A549 (cell line): ENCODE measurements at regions not wholly inside any gene's neighbourhood (a gene's known extent, or its start where the extent isn't known, plus 50 kb on each side); places are given as distances from the start of the nearest gene placed in this dataset.
"Not testable (repeated sequence)": the region's sequence is repeated elsewhere in the genome, so short reads cannot be mapped to it uniquely, and the experiment has no call there.

Source experiments
- ATAC-seq, 2 experiments: fragments of 200-7000 bp in 1 of 2; fragments of >200 bp in 1 of 2; cut with Nextera tagmentation in 1 of 2; cut with Tn5 transposase in 1 of 2; 3 replicates each; pipeline versions ENCODE4 v1.8.0 to v1.9.1; 2018 to 2020; ENCODE audit warnings: mild to moderate bottlenecking in 1 of 2, moderate library complexity in 1 of 2
- CTCF ChIA-PET: fragments of 300-600 bp; sonication (Branson Sonifier 250); formaldehyde crosslinking; extraction: SDS; loops from one replicate; lab custom pipeline; 2021; ENCODE audit warnings: antibody characterized with exemption, inconsistent platforms; lab: Yijun Ruan, JAX
- POLR2A ChIA-PET: fragments of 350-600 bp; formaldehyde crosslinking; extraction: SDS; loops from one replicate; lab custom pipeline; 2021; ENCODE audit warnings: antibody characterized with exemption, inconsistent platforms; lab: Yijun Ruan, JAX
- DNase-seq, 2 experiments: peaks; one replicate each; pipeline versions ENCODE4 v3.0.0 to v3.0.0-alpha.2; 2011 to 2016; ENCODE audit warnings: low read depth in 1 of 2, low spot score in 1 of 2
- FAIRE-seq: peaks from 2 replicates; lab custom pipeline; 2011; peaks lifted over from hg19 to GRCh38; lab: Jason Lieb, UNC
- H3K27ac ChIP-seq, 2 experiments: fragments of >200 bp; sonication (Bioruptor Twin); formaldehyde crosslinking; 3 replicates each; pipeline ENCODE4 v1.5.1; 2016 to 2017
- H3K4me1 ChIP-seq: fragments of >200 bp; sonication (Bioruptor Twin); formaldehyde crosslinking; 3 replicates; pipeline ENCODE4 v1.6.1; 2016
- H3K4me2 ChIP-seq: fragments of >200 bp; sonication (Bioruptor Twin); formaldehyde crosslinking; 3 replicates; pipeline ENCODE4 v1.6.1; 2016
- H3K4me3 ChIP-seq: fragments of >200 bp; sonication (Bioruptor Twin); formaldehyde crosslinking; 3 replicates; pipeline ENCODE4 v1.5.1; 2016
- H3K9me3 ChIP-seq: fragments of >200 bp; sonication (Bioruptor Twin); formaldehyde crosslinking; 3 replicates; pipeline ENCODE4 v1.6.1; 2016
- BCL3 ChIP-seq: fragments of >200 bp; sonication (Bioruptor Twin); formaldehyde crosslinking; IDR thresholded peaks from 3 replicates; pipeline ENCODE4 v1.6.1; 2016
- EHF ChIP-seq: fragments of 250-450 bp; sonication (Bioruptor Pico); IDR thresholded peaks from 2 replicates; pipeline ENCODE4 v1.5.0; 2020; ENCODE audit warnings: mild to moderate bottlenecking
- FOSB ChIP-seq: fragments of 250-450 bp; sonication (Bioruptor Pico); IDR thresholded peaks from 2 replicates; pipeline ENCODE4 v1.5.0; 2020; ENCODE audit warnings: mild to moderate bottlenecking, moderate library complexity
- HES2 ChIP-seq: fragments of >200 bp; sonication (Bioruptor Twin); formaldehyde crosslinking; IDR thresholded peaks from 2 replicates; pipeline ENCODE4 v1.6.1; 2016
- HEYL ChIP-seq: fragments of 250-450 bp; sonication (Bioruptor Pico); IDR thresholded peaks from 2 replicates; pipeline ENCODE4 v1.8.0; 2021; ENCODE audit warnings: mild to moderate bottlenecking, moderate library complexity
- HMGXB4 ChIP-seq: fragments of 250-450 bp; sonication (Bioruptor Pico); IDR thresholded peaks from 2 replicates; pipeline ENCODE4 v1.5.0; 2021; ENCODE audit warnings: mild to moderate bottlenecking, moderate library complexity, borderline replicate concordance
- JUNB ChIP-seq: fragments of >200 bp; sonication (Bioruptor Twin); formaldehyde crosslinking; IDR thresholded peaks from 2 replicates; pipeline ENCODE4 v1.6.1; 2016
- MAZ ChIP-seq: fragments of 150-350 bp; IDR thresholded peaks from 2 replicates; pipeline ENCODE4 v1.6.1; 2014; ENCODE audit warnings: antibody characterized with exemption, low read depth, low read length, borderline replicate concordance
- NPAS2 ChIP-seq: fragments of 250-450 bp; sonication (Bioruptor Pico); IDR thresholded peaks from 2 replicates; pipeline ENCODE4 v1.8.0; 2022; ENCODE audit warnings: mild to moderate bottlenecking, moderate library complexity, borderline replicate concordance
- POLR2A ChIP-seq: IDR thresholded peaks from 2 replicates; pipeline ENCODE4 v1.6.1; 2012; ENCODE audit warnings: mild to moderate bottlenecking, low read length
- POLR2AphosphoS2 ChIP-seq: conservative IDR thresholded peaks from 2 replicates; pipeline ENCODE4 v1.6.1; 2012; ENCODE audit warnings: low read length, improper control_type of control experiment, inconsistent platforms
- REST ChIP-seq: fragments of 200-600 bp; sonication (generic); IDR thresholded peaks from 2 replicates; pipeline ENCODE4 v1.6.1; 2016; ENCODE audit warnings: antibody characterized with exemption, mild to moderate bottlenecking, moderate library complexity
- RNF2 ChIP-seq: fragments of 200-600 bp; sonication (generic); IDR thresholded peaks from 2 replicates; pipeline ENCODE4 v1.6.1; 2016; ENCODE audit warnings: low read depth, mild to moderate bottlenecking, antibody characterized with exemption, moderate library complexity, borderline replicate concordance
- SMC3 ChIP-seq: fragments of >200 bp; sonication (Bioruptor Twin); formaldehyde crosslinking; IDR thresholded peaks from 3 replicates; pipeline ENCODE4 v1.6.1; 2018; ENCODE audit warnings: inconsistent platforms
- TP53 ChIP-seq: fragments of 250-450 bp; sonication (Bioruptor Pico); IDR thresholded peaks from 2 replicates; pipeline ENCODE4 v1.5.0; 2021; ENCODE audit warnings: mild to moderate bottlenecking, moderate library complexity
- ZFP36 ChIP-seq: fragments of 450-650 bp; IDR thresholded peaks from 2 replicates; pipeline ENCODE4 v1.6.1; 2014; ENCODE audit warnings: borderline replicate concordance; ENCODE audit not compliant: partially characterized antibody
- WGBS: methylation state at CpG from one replicate; pipeline ENCODE4 v1.1.6; 2017; ENCODE audit errors: missing lambda C conversion rate; 5-methylcytosine and 5-hydroxymethylcytosine counted together

GRCh38 chr21:17295997-17296396 lies 216.8 kb upstream of the CXADR start:
- no peak for DNase-seq
- WGBS = 0% methylated on average over 2 of the region's 5 CpGs
- TF ChIP-seq HMGXB4 (CRISPR knock-in tag) (no peak), REST (no peak), HES2 (no peak), POLR2A (no peak), JUNB (no peak)
- POLR2A ChIA-PET = no interaction called here
- H3K9me3 ChIP-seq = no peaks in the 10 kb centered on the region
- H3K27ac ChIP-seq = no peak overlapping the region
- CTCF ChIA-PET = no interaction called here
- H3K4me2 ChIP-seq = no peak overlapping the region
- peak in 1 of 2 experiments; percentile 24; a peak in 1 of 6 replicates for ATAC-seq
- FAIRE-seq = no peak
- no peaks in the 10 kb centered on the region for H3K4me1 ChIP-seq
- no peak overlapping the region for H3K4me3 ChIP-seq

- CTCF ChIA-PET = interaction anchor here (0.6 kb wide), 1 partner anchor 1120 kb away, joined by 3 read pairs; no protein-coding TSS in a partner anchor
- WGBS = 0% methylated on average over 1 of the region's 1 CpG
- ATAC-seq, DNase-seq, H3K9me3 ChIP-seq, POLR2A ChIA-PET, H3K4me3 ChIP-seq, H3K27ac ChIP-seq, H3K4me1 ChIP-seq, H3K4me2 ChIP-seq, FAIRE-seq: not testable (repeated sequence)
Measured at GRCh38 chr21:17299576-17299975, 213.3 kb upstream of the CXADR start.

GRCh38 chr21:17327715-17328114 lies 185.1 kb upstream of the CXADR start:
- H3K9me3 ChIP-seq, CTCF ChIA-PET, H3K4me1 ChIP-seq, DNase-seq, ATAC-seq, FAIRE-seq, H3K27ac ChIP-seq, H3K4me3 ChIP-seq, POLR2A ChIA-PET, H3K4me2 ChIP-seq: not testable (repeated sequence)
- WGBS = no CpG with 5 or more reads among the region's 9 CpGs

GRCh38 chr21:17334484-17334883 lies 178.4 kb upstream of the CXADR start:
- ATAC-seq (no peak), FAIRE-seq (no peak), DNase-seq (no peak)
- Histone ChIP-seq H3K4me2 (no peak overlapping the region), H3K27ac (no peak overlapping the region), H3K9me3 (no peaks in the 10 kb centered on the region), H3K4me3 (no peak overlapping the region), H3K4me1 (no peaks in the 10 kb centered on the region)
- 31% methylated on average over 3 of the region's 3 CpGs for WGBS
- POLR2A ChIA-PET = no interaction called here
- CTCF ChIA-PET = no interaction called here
- no peak for TF ChIP-seq FOSB (CRISPR knock-in tag)
- no peak for TF ChIP-seq HES2
- TF ChIP-seq TP53 = no peak
- no peak for TF ChIP-seq JUNB
- TF ChIP-seq NPAS2 (CRISPR knock-in tag) = no peak
- TF ChIP-seq BCL3 = no peak
- no peak for TF ChIP-seq HEYL
- no peak for TF ChIP-seq POLR2AphosphoS2
- no peak for TF ChIP-seq REST
- TF ChIP-seq POLR2A = no peak
- no peak for TF ChIP-seq MAZ
- TF ChIP-seq RNF2 = no peak
- TF ChIP-seq ZFP36 = no peak
- TF ChIP-seq SMC3 = no peak
- no peak for TF ChIP-seq EHF
